ENCODE measurements at regions not wholly inside any gene's neighbourhood (a gene's known extent, or its start where the extent isn't known, plus 50 kb on each side); places are given as distances from the start of the nearest gene placed in this dataset.

DNA sequence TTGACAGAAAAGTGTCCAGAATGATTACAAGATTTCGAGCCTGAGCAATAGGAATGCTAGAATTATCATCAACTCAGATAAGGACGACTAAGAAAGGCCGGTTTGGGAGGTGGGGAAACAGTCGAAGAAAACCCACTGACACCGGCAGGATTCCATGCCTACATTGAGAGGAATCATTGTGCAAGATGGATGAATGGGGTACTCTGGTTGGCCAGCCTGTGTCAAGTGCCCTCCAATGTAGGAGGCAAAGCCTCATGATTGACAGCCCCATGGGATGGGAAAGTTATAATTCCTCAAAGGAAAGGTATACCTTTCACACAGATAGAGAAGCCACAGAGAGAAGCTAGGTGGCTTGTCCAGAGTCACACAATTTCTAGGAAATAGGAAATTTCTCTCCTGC is 153.5 kb upstream of the CTTNBP2NL start:
- TF ChIP-seq, protein P1, sequence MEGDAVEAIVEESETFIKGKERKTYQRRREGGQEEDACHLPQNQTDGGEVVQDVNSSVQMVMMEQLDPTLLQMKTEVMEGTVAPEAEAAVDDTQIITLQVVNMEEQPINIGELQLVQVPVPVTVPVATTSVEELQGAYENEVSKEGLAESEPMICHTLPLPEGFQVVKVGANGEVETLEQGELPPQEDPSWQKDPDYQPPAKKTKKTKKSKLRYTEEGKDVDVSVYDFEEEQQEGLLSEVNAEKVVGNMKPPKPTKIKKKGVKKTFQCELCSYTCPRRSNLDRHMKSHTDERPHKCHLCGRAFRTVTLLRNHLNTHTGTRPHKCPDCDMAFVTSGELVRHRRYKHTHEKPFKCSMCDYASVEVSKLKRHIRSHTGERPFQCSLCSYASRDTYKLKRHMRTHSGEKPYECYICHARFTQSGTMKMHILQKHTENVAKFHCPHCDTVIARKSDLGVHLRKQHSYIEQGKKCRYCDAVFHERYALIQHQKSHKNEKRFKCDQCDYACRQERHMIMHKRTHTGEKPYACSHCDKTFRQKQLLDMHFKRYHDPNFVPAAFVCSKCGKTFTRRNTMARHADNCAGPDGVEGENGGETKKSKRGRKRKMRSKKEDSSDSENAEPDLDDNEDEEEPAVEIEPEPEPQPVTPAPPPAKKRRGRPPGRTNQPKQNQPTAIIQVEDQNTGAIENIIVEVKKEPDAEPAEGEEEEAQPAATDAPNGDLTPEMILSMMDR (IDR thresholded peaks at IDR 0.05), result no peak
- no peaks in the 10 kb centered on the region for H3K36me3 Mint-ChIP-seq (ENCODE audit: low read depth)
- no peaks in the 10 kb centered on the region for H3K9me3 Mint-ChIP-seq (ENCODE audit: low read depth)
- peaks cover 24% of the 10 kb centered on the region for H3K27me3 Mint-ChIP-seq (ENCODE audit: low read depth)
- H3K4me1 Mint-ChIP-seq (ENCODE audit: low read depth), result no peaks in the 10 kb centered on the region
- no peak for DNase-seq (ENCODE audit: low spot score)
- no peak overlapping the region for H3K27ac Mint-ChIP-seq (ENCODE audit: unreplicated experiment)
- H3K4me3 Mint-ChIP-seq (ENCODE audit: unreplicated experiment), result no peak overlapping the region

DNA sequence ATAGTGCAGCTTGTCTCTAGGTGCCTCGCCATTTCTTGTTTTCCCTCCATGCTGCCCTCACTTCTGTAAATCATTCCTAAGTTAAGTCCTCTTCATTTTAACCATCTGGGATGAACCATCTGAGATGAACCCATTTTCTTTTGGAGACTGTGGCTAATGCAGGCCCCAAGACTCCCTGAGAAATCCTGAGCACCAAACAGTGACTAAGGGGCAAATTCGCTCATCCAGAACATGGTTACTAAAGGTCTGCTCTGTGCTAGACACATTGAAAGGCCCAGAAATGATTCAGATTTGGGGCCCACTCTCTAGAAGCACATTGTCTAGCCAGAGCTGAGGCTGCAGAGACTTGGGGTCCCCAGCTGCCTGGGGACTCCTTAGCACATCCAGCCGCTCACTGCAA is 151.9 kb upstream of the CTTNBP2NL start:
- TF ChIP-seq, protein P1 (IDR thresholded peaks at IDR 0.05), result no peak
- no peak overlapping the region for H3K27ac Mint-ChIP-seq (ENCODE audit: unreplicated experiment)
- DNase-seq (ENCODE audit: low spot score), result no peak
- no peak overlapping the region for H3K4me3 Mint-ChIP-seq (ENCODE audit: unreplicated experiment)
- H3K36me3 Mint-ChIP-seq (ENCODE audit: low read depth), result no peaks in the 10 kb centered on the region
- peaks cover 19% of the 10 kb centered on the region for H3K27me3 Mint-ChIP-seq (ENCODE audit: low read depth)
- no peaks in the 10 kb centered on the region for H3K9me3 Mint-ChIP-seq (ENCODE audit: low read depth)
- no peaks in the 10 kb centered on the region for H3K4me1 Mint-ChIP-seq (ENCODE audit: low read depth)

DNA sequence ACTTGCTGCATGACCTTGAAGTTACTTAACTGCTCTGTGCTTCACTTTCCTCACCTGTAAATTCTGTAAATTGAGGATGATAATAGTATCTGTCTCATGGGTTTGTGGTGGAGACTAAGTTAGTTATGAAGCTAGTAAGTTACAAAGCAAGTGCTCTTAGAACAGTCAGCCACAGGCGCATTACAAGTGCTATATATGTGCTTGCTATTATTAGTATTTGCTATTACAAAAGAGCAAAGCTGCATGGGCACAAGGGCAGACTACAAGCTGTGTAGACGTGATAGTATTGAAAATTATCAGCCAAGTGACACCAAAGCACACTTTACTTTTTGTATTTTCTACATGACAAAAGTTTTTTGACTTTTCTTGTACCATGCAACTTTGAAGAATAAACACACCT is 150.9 kb upstream of the CTTNBP2NL start:
- no peaks in the 10 kb centered on the region for H3K36me3 Mint-ChIP-seq (ENCODE audit: low read depth)
- no peak overlapping the region for H3K27ac Mint-ChIP-seq (ENCODE audit: unreplicated experiment)
- TF ChIP-seq, protein P1 (IDR thresholded peaks at IDR 0.05), result no peak
- no peak for DNase-seq (ENCODE audit: low spot score)
- no peaks in the 10 kb centered on the region for H3K9me3 Mint-ChIP-seq (ENCODE audit: low read depth)
- H3K4me3 Mint-ChIP-seq (ENCODE audit: unreplicated experiment), result no peak overlapping the region
- H3K4me1 Mint-ChIP-seq (ENCODE audit: low read depth), result no peaks in the 10 kb centered on the region
- peaks cover 16% of the 10 kb centered on the region for H3K27me3 Mint-ChIP-seq (ENCODE audit: low read depth)

DNA sequence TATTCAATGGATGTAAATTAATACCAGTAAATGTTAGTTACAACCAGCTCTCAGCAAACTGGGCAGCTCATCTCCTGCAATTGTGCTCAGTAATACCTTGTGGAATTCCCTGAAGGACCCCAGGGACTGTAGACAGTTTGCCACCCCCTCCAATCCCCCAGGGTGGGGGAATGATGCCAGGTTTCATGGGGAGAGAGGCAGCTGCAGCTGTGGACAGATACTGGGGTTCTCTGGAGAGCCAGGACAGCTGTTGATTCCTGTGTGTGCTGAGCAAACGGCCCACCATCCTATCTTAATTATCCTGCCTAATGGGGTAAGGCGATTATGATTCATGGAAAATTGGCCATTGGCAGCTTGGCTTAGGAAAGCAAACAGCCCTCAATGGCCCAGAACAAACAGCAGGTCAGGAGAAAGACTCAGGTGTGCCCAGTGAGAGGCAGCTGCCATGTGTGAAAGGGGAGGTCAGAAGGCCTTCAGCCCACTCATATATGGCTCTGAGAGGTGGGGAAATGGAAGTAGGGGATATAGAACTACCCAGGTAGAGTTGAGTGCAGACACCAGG is 148.9 kb upstream of the CTTNBP2NL start:
- H3K4me3 Mint-ChIP-seq (ENCODE audit: unreplicated experiment), result no peak overlapping the region
- H3K27me3 Mint-ChIP-seq (ENCODE audit: low read depth), result peaks cover 12% of the 10 kb centered on the region
- peaks cover 9% of the 10 kb centered on the region for H3K4me1 Mint-ChIP-seq (ENCODE audit: low read depth)
- no peak for DNase-seq (ENCODE audit: low spot score)
- H3K27ac Mint-ChIP-seq (ENCODE audit: unreplicated experiment), result no peak overlapping the region
- H3K36me3 Mint-ChIP-seq (ENCODE audit: low read depth), result no peaks in the 10 kb centered on the region
- no peaks in the 10 kb centered on the region for H3K9me3 Mint-ChIP-seq (ENCODE audit: low read depth)
- TF ChIP-seq, protein P1 (IDR thresholded peaks at IDR 0.05), result no peak

DNA sequence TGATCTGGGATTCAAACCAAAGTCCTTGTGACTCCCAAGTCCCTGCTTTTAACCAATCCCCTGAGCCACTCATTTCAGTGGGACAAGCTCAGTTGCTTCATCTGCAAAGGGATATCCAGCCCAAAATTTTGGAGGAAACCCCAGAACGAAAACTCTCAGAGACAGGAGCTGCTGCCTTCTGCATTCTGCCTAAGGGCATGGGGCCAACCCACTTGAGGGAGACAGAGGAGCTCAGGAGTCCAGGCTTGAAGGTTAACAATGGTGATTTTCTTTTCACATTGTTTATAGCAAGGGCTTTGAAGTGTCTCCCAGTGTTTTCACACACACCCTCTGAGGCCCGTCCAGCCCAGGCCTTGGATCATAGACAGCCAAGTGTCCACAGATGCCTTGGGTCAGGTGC is 148.1 kb upstream of the CTTNBP2NL start:
- Mint-ChIP-seq H3K9me3 (ENCODE audit: low read depth) (no peaks in the 10 kb centered on the region), H3K4me1 (ENCODE audit: low read depth) (peaks cover 9% of the 10 kb centered on the region), H3K36me3 (ENCODE audit: low read depth) (no peaks in the 10 kb centered on the region), H3K27me3 (ENCODE audit: low read depth) (peaks cover 12% of the 10 kb centered on the region), H3K27ac (ENCODE audit: unreplicated experiment) (no peak overlapping the region), H3K4me3 (ENCODE audit: unreplicated experiment) (no peak overlapping the region)
- TF ChIP-seq, protein P1 (IDR thresholded peaks at IDR 0.05), result no peak
- no peak for DNase-seq (ENCODE audit: low spot score)
